Right lobe of liver (tissue), 6 donors: ENCODE measurements at regions not wholly inside any gene's neighbourhood (a gene's known extent, or its start where the extent isn't known, plus 50 kb on each side); places are given as distances from the start of the nearest gene placed in this dataset.

ENCODE experiments used
- ATAC-seq, 4 donors: fragments of 200-7000 bp; cut with Tn5 transposase; one replicate each; pipeline ENCODE4 v1.9.1; 2020; ENCODE audit warnings: mild to moderate bottlenecking in 4 of 4, moderate library complexity in 4 of 4
- DNase-seq, 3 donors: peaks; one replicate each; pipeline ENCODE4 v3.0.0-alpha.2; 2020
- H3K27ac ChIP-seq, 3 donors: fragments of 200-600 bp; one replicate each; pipeline ENCODE4 v1.8.0; 2022
- H3K27me3 ChIP-seq, 2 donors: fragments of 200-600 bp; one replicate each; pipeline ENCODE4 v1.8.0; 2022
- H3K36me3 ChIP-seq, 4 donors: fragments of 200-600 bp; sonication (generic) in 1 of 4; one replicate each; pipeline versions ENCODE4 v1.5.1 to v1.8.0; 2017 to 2022; ENCODE audit warnings: control low read depth in 1 of 4
- H3K4me1 ChIP-seq, 4 donors: fragments of 200-600 bp; sonication (generic) in 1 of 4; one replicate each; pipeline versions ENCODE4 v1.5.1 to v1.8.0; 2017 to 2022; ENCODE audit warnings: control low read depth in 1 of 4
- H3K4me3 ChIP-seq, 3 donors: fragments of 200-600 bp; one replicate each; pipeline ENCODE4 v1.8.0; 2022
- H3K9me3 ChIP-seq, 4 donors: fragments of 200-600 bp; sonication (generic) in 1 of 4; one replicate each; pipeline versions ENCODE4 v1.5.1 to v1.8.0; 2017 to 2022; ENCODE audit warnings: control low read depth in 1 of 4
- CTCF ChIP-seq, 4 donors: fragments of 200-600 bp in 3 of 4; fragments of 450-650 bp in 1 of 4; IDR thresholded peaks; one replicate each; pipeline versions ENCODE4 v1.5.1 to v1.8.0; 2016 to 2022; ENCODE audit warnings: antibody characterized with exemption in 4 of 4, mild to moderate bottlenecking in 2 of 4
- POLR2A ChIP-seq: fragments of 450-650 bp; IDR thresholded peaks from one replicate; pipeline ENCODE4 v1.6.1; 2017; ENCODE audit warnings: antibody characterized with exemption, mild to moderate bottlenecking
- WGBS: methylation state at CpG from one replicate; pipeline ENCODE4 v1.1.6; 2018; ENCODE audit warnings: low coverage, low lambda C conversion rate; ENCODE audit not compliant: insufficient coverage; ENCODE audit errors: missing lambda C conversion rate; 5-methylcytosine and 5-hydroxymethylcytosine counted together
- intact Hi-C, 2 donors: fragments of 100-400 bp; cut with DNase I; formaldehyde crosslinking; loops; one replicate each; pipeline versions ENCODE4 v1.11.2 to v1.14.1; 2022
- donor health status: DM: no; HTN: yes; CAD: no.
- donor health status: DM: no; HTN: no; CAD: no.
- donor health status: DM: no; HTN: no; CAD: no.
- donor health status: DM: no; HTN: yes; CAD: no.
- donor health status: DM: no; HTN: yes; CAD: no.

- Histone ChIP-seq H3K4me1 (no peaks in the 10 kb centered on the region), H3K9me3 (no peaks in the 10 kb centered on the region), H3K4me3 (no peak overlapping the region), H3K27me3 (no peaks in the 10 kb centered on the region), H3K27ac (no peak overlapping the region), H3K36me3 (no peaks in the 10 kb centered on the region)
- TF ChIP-seq CTCF (IDR thresholded peaks at IDR 0.05) (no peak), POLR2A (no peak)
- intact Hi-C loops: no loop called here
- 53% methylated on average over 3 of the region's 3 CpGs for WGBS
- peak in 1 of 4 donors; percentile 42 for ATAC-seq
- no peak for DNase-seq
Observed at GRCh38 chr12:75883241-75883640, 148.3 kb downstream of the PHLDA1 start.

GRCh38 chr12:75882421-75882820, 149.2 kb downstream of the PHLDA1 start:
- no peaks in the 10 kb centered on the region for H3K9me3 ChIP-seq
- H3K36me3 ChIP-seq: no peaks in the 10 kb centered on the region
- H3K4me3 ChIP-seq: no peak overlapping the region
- no peaks in the 10 kb centered on the region for H3K27me3 ChIP-seq
- intact Hi-C loops: no loop called here
- no peak overlapping the region for H3K27ac ChIP-seq
- ATAC-seq (no peak), DNase-seq (no peak)
- TF ChIP-seq POLR2A (no peak), CTCF (IDR thresholded peaks at IDR 0.05) (no peak)
- peaks cover 0 to 7% (median 0%) of the 10 kb centered on the region in 4 donors for H3K4me1 ChIP-seq
- WGBS: 70% methylated on average over 3 of the region's 3 CpGs

GRCh38 chr12:75881920-75882319, 149.7 kb downstream of the PHLDA1 start:
- DNase-seq (no peak), ATAC-seq (no peak)
- no peak overlapping the region for H3K4me3 ChIP-seq
- H3K4me1 ChIP-seq: peaks cover 0 to 12% (median 0%) of the 10 kb centered on the region in 4 donors
- H3K27me3 ChIP-seq: no peaks in the 10 kb centered on the region
- intact Hi-C loops: no loop called here
- no peak for TF ChIP-seq POLR2A
- TF ChIP-seq CTCF (IDR thresholded peaks at IDR 0.05): no peak
- H3K9me3 ChIP-seq: no peaks in the 10 kb centered on the region
- no peak overlapping the region for H3K27ac ChIP-seq
- H3K36me3 ChIP-seq: no peaks in the 10 kb centered on the region

GRCh38 chr12:75877763-75878621, 153.6 kb downstream of the PHLDA1 start:
- TF ChIP-seq POLR2A (no peak), CTCF (IDR thresholded peaks at IDR 0.05) (no peak)
- peak; percentile 67 to 79 (median 71) for ATAC-seq
- Histone ChIP-seq H3K9me3 (no peaks in the 10 kb centered on the region), H3K4me1 (peaks cover 0 to 16% (median 1%) of the 10 kb centered on the region in 4 donors), H3K27me3 (no peaks in the 10 kb centered on the region), H3K36me3 (no peaks in the 10 kb centered on the region), H3K27ac (no peak overlapping the region), H3K4me3 (peak overlapping the region in 2 of 3 donors; percentile 2 to 4)
- intact Hi-C loops: no loop called here
- no peak for DNase-seq
- WGBS: 20% methylated on average over 13 of the region's 13 CpGs
